HFFc6 (cell line): ENCODE measurements at regions not wholly inside any gene's neighbourhood (a gene's known extent, or its start where the extent isn't known, plus 50 kb on each side); places are given as distances from the start of the nearest gene placed in this dataset.

ENCODE experiments used
- DNase-seq: peaks from one replicate; pipeline ENCODE4 v3.0.0-alpha.2; 2018
- H3K27ac Mint-ChIP-seq: 2 replicates; pipeline ENCODE4 v1.8.0; 2020; ENCODE audit warnings: mild to moderate bottlenecking, mixed read lengths
- H3K27me3 Mint-ChIP-seq: 2 replicates; pipeline ENCODE4 v1.8.0; 2021; ENCODE audit warnings: mild to moderate bottlenecking, moderate library complexity, mixed read lengths; ENCODE audit not compliant: insufficient read depth
- H3K36me3 Mint-ChIP-seq: 2 replicates; pipeline ENCODE4 v1.8.0; 2021; ENCODE audit warnings: low read depth, mixed read lengths
- H3K4me1 Mint-ChIP-seq: 2 replicates; pipeline ENCODE4 v1.8.0; 2020; ENCODE audit warnings: low read depth, mixed read lengths
- H3K4me3 Mint-ChIP-seq: 2 replicates; pipeline ENCODE4 v1.8.0; 2020; ENCODE audit warnings: mild to moderate bottlenecking, moderate library complexity, mixed read lengths
- H3K9me3 Mint-ChIP-seq: 2 replicates; pipeline ENCODE4 v1.8.0; 2020; ENCODE audit warnings: mild to moderate bottlenecking, mixed read lengths
- TF ChIP-seq, protein P1 (sequence below): fragments of 200-600 bp; sonication (generic); IDR thresholded peaks from 2 replicates; pipeline ENCODE4 v1.5.0; 2021; ENCODE audit warnings: antibody characterized with exemption, mild to moderate bottlenecking

DNA sequence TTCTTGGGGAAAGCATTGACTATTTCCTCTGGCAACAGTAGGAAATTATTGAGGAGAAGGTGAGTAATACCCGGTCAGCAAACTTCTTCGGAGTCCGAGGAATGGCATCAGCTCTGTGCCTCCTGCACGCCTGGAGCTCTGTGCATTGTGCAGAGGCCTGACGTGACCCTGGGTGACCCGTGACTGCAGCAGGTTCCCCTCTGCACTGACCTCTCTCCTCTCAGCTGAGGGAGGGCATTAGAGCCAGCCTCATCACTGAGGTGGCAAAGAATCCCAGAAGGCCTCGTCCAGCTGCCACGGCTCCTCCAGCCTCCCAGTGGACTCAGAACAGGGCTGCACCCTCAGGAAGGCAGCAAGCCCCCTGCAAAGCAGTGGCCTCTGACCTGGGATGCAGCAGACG, 502.9 kb downstream of the CD83 start:
- TF ChIP-seq, protein P1, sequence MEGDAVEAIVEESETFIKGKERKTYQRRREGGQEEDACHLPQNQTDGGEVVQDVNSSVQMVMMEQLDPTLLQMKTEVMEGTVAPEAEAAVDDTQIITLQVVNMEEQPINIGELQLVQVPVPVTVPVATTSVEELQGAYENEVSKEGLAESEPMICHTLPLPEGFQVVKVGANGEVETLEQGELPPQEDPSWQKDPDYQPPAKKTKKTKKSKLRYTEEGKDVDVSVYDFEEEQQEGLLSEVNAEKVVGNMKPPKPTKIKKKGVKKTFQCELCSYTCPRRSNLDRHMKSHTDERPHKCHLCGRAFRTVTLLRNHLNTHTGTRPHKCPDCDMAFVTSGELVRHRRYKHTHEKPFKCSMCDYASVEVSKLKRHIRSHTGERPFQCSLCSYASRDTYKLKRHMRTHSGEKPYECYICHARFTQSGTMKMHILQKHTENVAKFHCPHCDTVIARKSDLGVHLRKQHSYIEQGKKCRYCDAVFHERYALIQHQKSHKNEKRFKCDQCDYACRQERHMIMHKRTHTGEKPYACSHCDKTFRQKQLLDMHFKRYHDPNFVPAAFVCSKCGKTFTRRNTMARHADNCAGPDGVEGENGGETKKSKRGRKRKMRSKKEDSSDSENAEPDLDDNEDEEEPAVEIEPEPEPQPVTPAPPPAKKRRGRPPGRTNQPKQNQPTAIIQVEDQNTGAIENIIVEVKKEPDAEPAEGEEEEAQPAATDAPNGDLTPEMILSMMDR: no peak
- Mint-ChIP-seq H3K4me1 (no peaks in the 10 kb centered on the region), H3K4me3 (no peak overlapping the region), H3K27me3 (peaks cover 20% of the 10 kb centered on the region), H3K36me3 (peaks cover 3% of the 10 kb centered on the region; the same call in 1 of the 2 replicates), H3K27ac (no peak overlapping the region), H3K9me3 (peaks cover 3% of the 10 kb centered on the region)
- no peak for DNase-seq

DNA sequence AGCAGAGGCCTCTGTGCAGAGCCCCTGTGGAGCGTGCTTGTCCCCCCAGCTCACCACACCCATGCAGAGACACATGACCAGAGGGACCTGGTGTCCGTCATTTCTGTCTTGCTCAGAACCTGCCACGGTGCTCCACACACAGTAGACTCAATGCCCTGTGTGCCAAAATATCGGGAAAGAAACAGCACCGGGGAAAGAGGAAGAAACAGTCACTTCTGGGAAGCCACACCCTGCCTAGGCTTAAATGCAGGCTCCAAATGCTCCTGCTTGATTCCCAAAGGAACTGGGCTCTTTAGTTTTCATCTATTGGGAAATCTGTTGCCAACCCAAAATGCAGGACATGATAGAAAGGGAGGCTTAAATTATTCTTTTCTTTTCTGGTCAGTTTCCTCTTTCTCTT, 503.9 kb downstream of the CD83 start:
- no peak for DNase-seq
- Mint-ChIP-seq H3K27ac (no peak overlapping the region), H3K9me3 (no peaks in the 10 kb centered on the region)

DNA sequence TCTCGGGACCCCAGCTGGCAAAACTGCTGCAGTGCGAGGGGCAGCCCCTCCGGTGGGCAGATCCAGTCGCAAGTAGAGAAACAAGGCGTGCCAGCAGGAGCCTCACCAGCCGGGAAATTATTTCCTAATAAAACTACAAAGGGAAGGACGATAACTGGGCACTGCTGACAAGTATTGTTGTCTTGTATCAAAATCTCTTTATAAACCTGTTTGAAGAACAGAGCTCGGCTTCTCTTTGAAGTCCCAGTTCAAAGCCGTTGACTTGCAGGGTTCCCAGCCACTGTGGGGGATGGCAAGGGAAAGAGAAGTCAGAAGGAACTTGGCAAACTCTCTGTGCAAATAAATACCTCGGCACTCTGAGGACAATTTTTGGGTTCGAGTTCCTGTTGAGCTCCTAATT, 504.5 kb downstream of the CD83 start:
- no peak for DNase-seq
- Mint-ChIP-seq H3K27me3 (peaks cover 22% of the 10 kb centered on the region), H3K4me1 (no peaks in the 10 kb centered on the region), H3K4me3 (no peak overlapping the region), H3K36me3 (no peaks in the 10 kb centered on the region), H3K9me3 (no peaks in the 10 kb centered on the region), H3K27ac (no peak overlapping the region)
- TF ChIP-seq, protein P1: no peak

More for the DNA sequence above, 503.9 kb downstream of the CD83 start:
- no peak overlapping the region for H3K4me3 Mint-ChIP-seq
- peaks cover 22% of the 10 kb centered on the region for H3K27me3 Mint-ChIP-seq
- TF ChIP-seq, protein P1: no peak
- H3K36me3 Mint-ChIP-seq: no peaks in the 10 kb centered on the region
- H3K4me1 Mint-ChIP-seq: no peaks in the 10 kb centered on the region

DNA sequence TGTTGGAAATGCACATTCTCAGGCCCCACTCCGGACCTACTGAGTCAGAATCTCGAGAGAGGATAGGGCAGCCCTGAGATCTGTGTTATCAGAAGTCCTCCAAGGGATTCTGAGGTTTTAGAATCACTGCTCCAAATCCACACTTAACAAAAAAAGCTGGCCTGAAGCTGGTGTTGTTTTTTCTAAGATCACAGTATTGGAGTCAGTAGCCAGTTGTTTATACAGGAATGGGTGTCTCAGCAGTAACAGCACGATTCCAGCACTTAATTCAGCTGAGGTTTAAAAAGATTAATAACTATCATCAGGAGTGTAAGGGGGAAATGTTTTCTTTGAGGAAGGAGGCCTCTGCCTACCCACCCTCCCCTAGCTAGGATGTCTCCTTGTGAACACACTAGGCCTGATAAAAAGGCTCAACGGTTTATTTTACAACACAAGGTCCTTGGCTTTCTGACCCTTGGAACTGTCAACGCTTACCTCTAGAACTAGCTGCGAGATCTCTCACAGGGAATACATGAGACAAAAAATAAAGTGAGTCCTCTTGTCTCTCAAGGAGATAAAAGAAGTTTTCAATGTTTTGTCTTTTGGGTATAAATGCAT, 505.4 kb downstream of the CD83 start:
- peaks cover 21% of the 10 kb centered on the region for H3K27me3 Mint-ChIP-seq
- H3K36me3 Mint-ChIP-seq: no peaks in the 10 kb centered on the region
- no peaks in the 10 kb centered on the region for H3K9me3 Mint-ChIP-seq
- no peaks in the 10 kb centered on the region for H3K4me1 Mint-ChIP-seq
- no peak overlapping the region for H3K27ac Mint-ChIP-seq
- DNase-seq: no peak
- no peak overlapping the region for H3K4me3 Mint-ChIP-seq
- TF ChIP-seq, protein P1: no peak

DNA sequence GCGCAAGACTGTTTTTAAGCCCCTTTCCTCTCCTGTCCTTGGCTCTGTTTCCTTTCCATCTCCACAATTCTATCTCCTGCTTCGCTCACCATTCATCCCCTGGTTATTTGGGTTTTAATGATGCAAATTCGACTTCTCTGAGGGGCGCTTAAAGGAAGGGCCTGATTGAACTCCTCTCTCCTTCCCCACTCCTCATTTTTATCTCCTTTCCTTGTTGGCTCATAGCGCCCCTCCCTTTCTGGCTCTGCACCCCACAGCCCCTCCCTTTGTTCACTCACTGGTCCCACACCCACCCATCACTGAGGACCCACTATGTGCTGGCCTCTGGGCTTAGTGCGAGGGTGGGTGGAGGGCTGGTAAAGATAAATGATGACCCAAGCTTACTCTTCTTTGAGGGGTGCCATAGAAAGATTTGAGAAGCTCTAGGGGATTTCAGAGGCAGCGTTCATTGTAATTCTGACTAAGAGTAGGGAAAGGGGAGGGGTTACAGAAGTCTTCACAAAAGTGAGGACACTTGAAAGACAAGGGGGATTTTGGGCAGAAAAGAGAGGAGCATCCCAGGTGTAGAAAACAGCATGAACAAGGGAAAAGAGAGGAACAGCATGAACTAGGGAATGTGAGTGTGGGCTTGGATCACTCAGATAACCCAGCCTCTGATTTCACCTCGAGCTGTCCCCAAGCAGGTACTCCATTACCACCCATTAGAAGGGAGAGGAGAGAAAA, 507.8 kb downstream of the CD83 start:
- Mint-ChIP-seq H3K36me3 (no peaks in the 10 kb centered on the region), H3K27ac (no peak overlapping the region), H3K4me1 (no peaks in the 10 kb centered on the region)

More for the DNA sequence above, 507.8 kb downstream of the CD83 start:
- H3K9me3 Mint-ChIP-seq: no peaks in the 10 kb centered on the region
- no peak for DNase-seq
- TF ChIP-seq, protein P1: no peak
- peaks cover 22% of the 10 kb centered on the region for H3K27me3 Mint-ChIP-seq
- no peak overlapping the region for H3K4me3 Mint-ChIP-seq
